SIG-M5 treated with dmso at 0.1 percent for 504 hours (cell line): ENCODE measurements at regions not wholly inside any gene's neighbourhood (a gene's known extent, or its start where the extent isn't known, plus 50 kb on each side); places are given as distances from the start of the nearest gene placed in this dataset.
"Not testable (repeated sequence)": the region's sequence is repeated elsewhere in the genome, so short reads cannot be mapped to it uniquely, and the experiment has no call there.

Experiments
- DNase-seq: peaks from one replicate; lab custom pipeline; 2025; ENCODE audit not compliant: unreplicated experiment; lab: John Stamatoyannopoulos, UW

- no peak for DNase-seq
These were observed 1387.6 kb downstream of the STIM2 start for GRCh38 chr4:28248269-28248668.

- DNase-seq: no peak
These were observed 1390.0 kb downstream of the STIM2 start for GRCh38 chr4:28250646-28251045.

- no peak for DNase-seq
These were observed 1391.2 kb downstream of the STIM2 start for GRCh38 chr4:28251831-28252230.

DNA sequence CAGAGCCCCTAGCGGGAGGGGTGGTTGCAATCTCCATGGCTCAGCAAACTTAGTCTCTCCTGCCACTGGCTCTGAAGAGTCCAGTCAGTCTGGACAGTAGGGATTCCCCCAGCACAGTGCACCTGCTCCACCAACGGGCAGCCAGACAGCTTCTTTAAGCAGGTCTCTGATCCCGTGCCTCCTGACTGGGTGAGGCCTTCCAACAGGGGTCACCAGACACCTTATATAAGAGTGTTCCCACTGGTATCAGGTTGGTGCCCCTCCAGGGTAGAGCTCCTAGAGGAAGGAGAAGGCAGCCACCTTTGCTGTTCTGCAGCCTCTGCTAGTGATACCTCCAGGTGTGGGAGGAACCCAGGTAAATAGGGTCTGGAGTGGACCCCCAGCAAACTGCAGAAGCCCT is 1393.4 kb downstream of the STIM2 start:
- no peak for DNase-seq

- no peak for DNase-seq
These were observed 1395.7 kb downstream of the STIM2 start for GRCh38 chr4:28256295-28256694.

- no peak for DNase-seq
These were observed 1399.3 kb downstream of the STIM2 start for GRCh38 chr4:28259951-28260350.

DNA sequence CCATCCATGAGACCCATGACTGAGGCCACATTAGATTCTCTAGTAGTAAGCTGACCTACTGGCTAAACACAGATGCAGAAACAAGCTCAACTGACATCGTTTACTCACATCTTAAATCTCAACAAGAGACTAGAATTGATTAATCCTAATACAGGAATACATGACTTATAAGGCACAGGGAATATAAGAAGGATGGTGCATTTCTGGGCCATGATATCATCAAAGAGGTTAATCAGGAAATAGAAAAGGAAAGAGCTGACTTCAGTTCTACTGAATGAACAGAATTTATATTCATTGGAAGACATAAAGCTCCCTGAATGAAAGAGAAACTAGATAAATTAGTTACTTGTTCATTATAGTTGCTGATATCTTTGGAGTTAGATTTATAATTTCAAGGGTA is 1406.5 kb downstream of the STIM2 start:
- DNase-seq: no peak

DNA sequence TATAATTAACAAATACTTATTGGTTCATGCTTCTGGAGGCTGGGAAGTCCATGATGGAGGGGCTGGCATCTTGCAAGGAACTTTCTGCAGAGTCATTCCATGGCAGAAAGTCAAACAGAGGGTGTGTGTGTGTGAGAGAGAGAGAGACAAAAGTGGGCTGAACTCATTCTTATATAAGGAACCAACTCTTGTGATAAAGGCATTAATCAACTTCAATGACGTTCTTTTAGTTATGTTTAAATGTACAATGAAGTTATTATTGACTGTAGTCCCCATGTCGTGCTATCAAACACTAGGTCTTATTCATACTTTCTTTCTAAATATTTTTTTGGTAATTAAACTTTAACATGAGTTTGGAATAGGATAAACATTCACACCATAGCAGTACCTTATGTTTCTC is 1408.8 kb downstream of the STIM2 start:
- no peak for DNase-seq

DNA sequence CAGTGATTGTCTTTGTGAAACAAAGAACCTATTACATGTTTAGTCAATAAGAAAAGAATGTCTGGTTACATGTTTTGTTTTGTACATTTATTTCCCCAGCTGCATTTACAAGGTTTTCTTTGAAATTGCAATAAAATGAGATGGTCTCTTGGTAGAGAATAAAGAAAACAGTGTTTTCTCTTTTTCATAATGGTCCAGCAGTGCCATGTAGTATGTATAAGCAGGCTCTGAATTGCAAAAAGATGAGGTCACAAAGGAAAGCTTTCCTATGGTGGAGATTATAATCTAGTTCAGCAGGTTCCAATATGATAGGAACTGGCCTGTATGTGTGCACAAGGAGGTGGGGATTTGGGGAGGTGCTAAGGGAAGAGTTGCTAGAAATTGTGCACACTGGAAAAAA is 1417.3 kb downstream of the STIM2 start:
- peak; percentile 15 for DNase-seq

DNA sequence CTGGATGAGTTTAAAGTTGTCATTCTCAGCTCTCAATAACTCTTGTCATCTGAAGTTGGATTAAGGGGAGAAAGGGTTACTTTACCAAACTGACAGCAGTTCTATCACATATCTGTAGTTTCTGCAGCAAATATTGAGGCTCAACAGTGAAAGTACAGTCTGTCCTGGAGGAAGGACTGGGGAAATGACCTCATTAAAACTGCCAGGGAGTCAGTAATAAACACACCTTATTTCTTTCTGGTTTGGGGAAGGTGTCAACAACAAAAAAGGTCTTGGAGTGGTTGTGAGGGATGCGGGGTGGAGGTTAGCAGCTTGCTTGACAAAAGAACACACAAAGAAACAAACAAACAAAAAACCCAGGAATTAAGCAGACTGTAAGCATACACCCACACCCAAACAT is 1418.0 kb downstream of the STIM2 start:
- DNase-seq: no peak

DNA sequence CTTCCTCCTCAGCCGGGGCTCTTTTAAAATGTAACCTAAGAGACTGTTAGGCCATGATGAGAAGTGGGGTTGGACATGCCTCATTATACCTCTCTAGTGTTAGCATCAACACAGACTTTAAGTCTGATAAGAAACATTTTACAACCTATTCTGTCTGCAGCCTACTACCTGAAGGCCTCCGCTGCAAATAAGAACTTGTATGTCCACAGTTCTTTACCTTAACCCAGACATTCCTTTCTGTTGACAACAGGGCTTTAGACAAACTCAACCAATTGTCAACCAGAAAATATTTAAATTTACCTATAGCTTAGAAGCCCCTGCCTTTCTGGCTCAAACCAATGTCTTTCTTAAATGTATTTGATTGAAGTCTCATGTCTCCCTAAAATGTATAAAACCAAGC is 1418.6 kb downstream of the STIM2 start:
- DNase-seq: no peak

DNA sequence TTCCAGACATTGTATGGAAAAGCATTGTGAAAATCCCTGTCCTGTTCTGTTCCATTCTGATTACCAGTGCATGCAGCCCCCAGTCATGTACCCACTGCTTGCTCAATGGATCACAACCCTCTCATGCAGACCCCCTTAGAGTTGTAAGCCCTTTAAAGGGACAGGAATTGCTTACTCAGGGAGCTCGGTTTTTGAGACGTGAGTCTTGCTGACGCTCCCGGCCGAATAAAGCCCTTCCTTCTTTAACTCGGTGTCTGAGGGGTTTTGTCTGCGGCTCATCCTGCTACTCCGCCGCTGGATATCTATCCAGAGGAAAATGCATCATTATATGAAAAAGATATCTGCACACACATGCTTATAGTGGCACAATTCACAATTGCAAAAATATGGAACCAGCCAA is 1425.6 kb downstream of the STIM2 start:
- not testable (repeated sequence) for DNase-seq

- DNase-seq: no peak
These were observed 1427.2 kb downstream of the STIM2 start for GRCh38 chr4:28287831-28288233.

- no peak for DNase-seq
These were observed 1435.6 kb downstream of the STIM2 start for GRCh38 chr4:28296239-28296638.

DNA sequence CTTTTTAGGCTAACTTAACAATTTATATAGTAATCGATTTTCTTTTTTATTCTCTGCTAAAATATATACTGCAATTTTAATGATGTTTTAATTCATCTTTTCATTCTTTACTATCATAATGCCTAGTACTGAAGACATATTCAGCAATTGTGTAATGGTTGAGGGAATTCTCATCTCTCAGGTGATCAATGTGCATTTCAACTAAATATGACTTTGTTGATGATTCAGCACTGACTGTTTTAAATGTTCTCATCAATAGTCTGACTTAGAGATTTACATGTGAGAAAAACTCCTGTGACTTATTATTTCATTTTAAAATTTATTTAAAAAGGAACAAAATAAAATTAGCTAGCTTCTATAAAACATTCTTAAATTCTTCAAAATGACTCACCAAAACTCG is 1450.3 kb downstream of the STIM2 start:
- no peak for DNase-seq

- not testable (repeated sequence) for DNase-seq
These were observed 1451.9 kb downstream of the STIM2 start for GRCh38 chr4:28312497-28312896.

- no peak for DNase-seq
These were observed 1453.4 kb downstream of the STIM2 start for GRCh38 chr4:28313729-28314713.

DNA sequence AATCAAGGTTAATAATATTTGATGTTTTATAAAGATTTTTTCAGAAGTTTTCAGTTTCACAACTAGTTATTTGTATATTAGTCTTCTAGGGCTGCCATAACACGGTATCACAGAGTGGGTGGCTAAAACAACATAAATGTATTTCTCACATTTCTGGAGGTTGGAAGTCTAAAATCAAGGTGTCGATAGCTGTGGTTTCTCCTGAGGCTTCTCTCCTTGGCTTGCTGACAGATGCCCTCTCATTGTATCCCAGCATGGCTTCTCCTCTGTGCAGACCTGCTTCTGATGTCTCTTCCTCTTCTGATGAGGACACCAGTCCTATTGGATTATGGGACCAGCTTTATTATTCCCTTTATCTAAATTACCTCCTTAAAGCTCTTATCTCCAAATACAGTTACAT is 1456.6 kb downstream of the STIM2 start:
- no peak for DNase-seq

GRCh38 chr4:28334249-28334648 is 1473.6 kb downstream of the STIM2 start:
- DNase-seq: no peak

GRCh38 chr4:28341784-28342183 is 1481.1 kb downstream of the STIM2 start:
- DNase-seq: no peak

DNA sequence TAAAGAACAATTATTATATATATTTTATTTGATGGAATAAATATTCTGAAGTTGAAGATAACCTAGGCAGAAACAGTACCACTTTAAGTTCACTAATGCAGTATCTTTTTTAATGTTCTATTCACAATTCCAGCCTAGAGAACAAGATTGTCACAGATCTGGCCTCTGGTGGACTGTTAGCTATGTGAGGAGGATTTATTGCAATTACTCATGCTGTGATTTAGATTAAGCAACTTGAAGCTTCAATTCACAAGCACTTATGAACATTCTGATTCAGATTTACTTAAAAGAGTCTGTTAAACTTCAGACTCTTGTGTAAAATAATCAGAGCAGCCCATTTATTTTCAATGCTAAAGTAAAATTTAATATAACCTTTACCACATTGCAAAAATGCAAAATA is 1489.8 kb downstream of the STIM2 start:
- DNase-seq: no peak

- no peak for DNase-seq
These were observed 1490.5 kb downstream of the STIM2 start for GRCh38 chr4:28351102-28351501.

DNA sequence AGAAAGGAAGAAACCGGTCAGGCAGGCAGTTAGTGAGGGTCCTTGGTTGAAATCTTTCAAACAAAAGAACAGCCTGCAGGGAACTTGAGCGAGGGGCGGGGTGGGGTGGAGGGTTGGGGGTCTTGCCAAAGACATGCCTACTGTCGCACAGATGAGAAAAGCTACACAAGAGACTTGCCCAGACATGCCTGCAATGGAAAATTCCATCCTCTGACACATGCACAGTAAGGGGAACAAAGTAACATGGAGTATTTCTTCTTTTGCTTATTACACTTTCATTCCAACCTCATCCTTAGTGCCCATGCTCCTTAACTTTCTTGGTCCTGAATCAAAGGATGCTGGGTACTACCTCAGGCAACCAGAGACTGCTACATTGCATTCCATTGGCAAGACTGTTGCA is 1491.2 kb downstream of the STIM2 start:
- DNase-seq: no peak
